AG09309 (cell line): ENCODE measurements at regions not wholly inside any gene's neighbourhood (a gene's known extent, or its start where the extent isn't known, plus 50 kb on each side); places are given as distances from the start of the nearest gene placed in this dataset.

Experiments
- DNase-seq: peaks from one replicate; pipeline ENCODE4 v3.0.0-alpha.2; 2010; ENCODE audit warnings: low read depth
- H3K4me3 ChIP-seq: 2 replicates; pipeline ENCODE4 v1.5.1; 2011; ENCODE audit warnings: mild to moderate bottlenecking, low read depth, low read length, moderate library complexity; ENCODE audit not compliant: control insufficient read depth
- TF ChIP-seq, protein P1 (sequence below): IDR thresholded peaks from 2 replicates; pipeline ENCODE4 v1.5.1; 2011; ENCODE audit warnings: mild to moderate bottlenecking, low read depth, low read length, inconsistent platforms; ENCODE audit not compliant: insufficient read depth, control insufficient read depth; ENCODE audit errors: missing control alignments

DNA sequence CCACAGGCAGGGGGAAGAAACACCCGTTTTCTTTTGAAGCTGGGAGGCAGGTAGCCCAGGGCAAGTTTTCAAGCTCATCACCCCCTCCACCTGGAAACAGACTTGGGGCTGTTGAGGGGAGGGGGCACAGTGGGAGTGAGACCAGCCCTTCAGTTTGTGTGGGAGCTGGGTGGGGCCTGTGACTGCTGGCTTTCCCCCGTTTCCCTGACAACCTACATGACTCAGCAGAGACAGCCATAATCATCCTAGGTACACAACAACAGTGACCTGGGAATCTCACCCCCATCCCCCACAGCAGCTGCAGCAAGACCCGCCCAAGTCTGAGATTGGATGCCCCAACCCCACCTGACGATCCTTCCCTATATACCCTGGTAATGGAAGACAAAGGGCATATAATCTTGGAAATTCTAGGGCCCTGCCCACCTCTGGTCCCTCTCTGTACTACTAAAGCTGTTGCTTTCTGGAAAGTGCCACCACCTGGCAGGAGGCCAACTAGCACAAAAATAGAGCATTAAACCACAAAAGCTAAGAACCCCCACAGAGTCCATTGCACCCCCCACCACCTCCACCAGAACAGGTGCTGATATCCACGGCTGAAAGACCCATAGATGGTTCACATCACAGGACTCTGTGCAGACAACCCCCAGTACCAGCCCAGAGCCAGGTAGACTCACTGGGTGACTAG is 422.2 kb upstream of the SGO1 start:
- no peak overlapping the region for H3K4me3 ChIP-seq
- DNase-seq, result no peak
- TF ChIP-seq, protein P1, sequence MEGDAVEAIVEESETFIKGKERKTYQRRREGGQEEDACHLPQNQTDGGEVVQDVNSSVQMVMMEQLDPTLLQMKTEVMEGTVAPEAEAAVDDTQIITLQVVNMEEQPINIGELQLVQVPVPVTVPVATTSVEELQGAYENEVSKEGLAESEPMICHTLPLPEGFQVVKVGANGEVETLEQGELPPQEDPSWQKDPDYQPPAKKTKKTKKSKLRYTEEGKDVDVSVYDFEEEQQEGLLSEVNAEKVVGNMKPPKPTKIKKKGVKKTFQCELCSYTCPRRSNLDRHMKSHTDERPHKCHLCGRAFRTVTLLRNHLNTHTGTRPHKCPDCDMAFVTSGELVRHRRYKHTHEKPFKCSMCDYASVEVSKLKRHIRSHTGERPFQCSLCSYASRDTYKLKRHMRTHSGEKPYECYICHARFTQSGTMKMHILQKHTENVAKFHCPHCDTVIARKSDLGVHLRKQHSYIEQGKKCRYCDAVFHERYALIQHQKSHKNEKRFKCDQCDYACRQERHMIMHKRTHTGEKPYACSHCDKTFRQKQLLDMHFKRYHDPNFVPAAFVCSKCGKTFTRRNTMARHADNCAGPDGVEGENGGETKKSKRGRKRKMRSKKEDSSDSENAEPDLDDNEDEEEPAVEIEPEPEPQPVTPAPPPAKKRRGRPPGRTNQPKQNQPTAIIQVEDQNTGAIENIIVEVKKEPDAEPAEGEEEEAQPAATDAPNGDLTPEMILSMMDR, result no peak

DNA sequence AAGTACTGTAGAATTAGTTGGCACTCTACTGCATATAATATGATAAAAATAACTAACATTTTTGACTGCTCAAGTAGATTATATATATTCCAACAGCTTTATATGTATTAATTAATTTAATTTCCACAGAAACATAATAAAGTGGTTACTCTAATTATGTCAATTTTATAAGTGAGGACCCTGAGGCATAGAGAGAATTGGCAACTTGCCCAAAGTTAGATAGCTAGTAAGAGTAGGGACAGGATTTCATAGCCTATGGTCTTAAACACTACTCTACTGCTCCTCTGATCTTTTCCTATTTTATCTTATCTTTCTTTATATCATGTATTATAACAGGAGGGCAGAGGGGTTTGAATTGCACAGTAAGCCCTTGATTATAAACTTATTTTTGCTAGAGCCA is 418.7 kb upstream of the SGO1 start:
- DNase-seq, result no peak
- TF ChIP-seq, protein P1, result no peak
- no peak overlapping the region for H3K4me3 ChIP-seq

DNA sequence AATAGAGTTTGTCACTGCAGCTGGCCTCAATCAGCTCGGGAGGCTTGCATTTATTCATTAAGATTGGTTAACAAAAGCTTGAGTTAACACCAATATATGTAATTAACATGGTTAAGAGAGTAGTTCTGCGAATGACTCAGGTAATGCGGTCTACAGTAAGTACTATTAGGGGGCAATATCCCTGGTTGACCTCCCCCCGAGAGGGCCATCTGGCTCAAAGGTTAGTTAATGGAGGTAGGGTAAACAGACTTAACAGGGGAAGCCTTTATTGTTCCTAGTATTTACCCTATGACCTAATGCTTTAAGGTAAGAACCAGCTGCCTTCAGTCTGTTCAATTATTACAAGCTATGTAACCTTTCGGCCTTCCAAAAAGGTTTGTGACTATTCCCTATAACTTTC is 403.3 kb upstream of the SGO1 start:
- no peak overlapping the region for H3K4me3 ChIP-seq
- TF ChIP-seq, protein P1, result no peak
- no peak for DNase-seq

DNA sequence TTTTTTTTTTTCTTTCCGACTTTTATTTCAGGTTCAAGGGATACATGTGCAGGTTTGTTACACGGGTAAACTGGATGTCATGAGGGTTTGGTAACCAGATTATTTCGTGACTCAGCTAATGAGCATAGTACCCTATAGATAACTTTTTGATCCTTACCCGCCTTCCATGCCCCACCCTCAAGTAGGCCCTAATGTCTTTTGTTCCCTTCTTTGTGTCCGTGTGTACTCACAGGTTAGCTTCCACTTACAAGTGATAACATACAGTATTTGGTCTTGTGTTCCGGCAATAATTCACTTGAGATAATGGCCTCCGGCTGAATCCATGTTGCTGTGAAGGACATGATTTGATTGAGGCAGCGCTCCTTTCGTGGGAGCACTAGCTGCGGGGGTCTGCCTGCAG is 402.8 kb upstream of the SGO1 start:
- TF ChIP-seq, protein P1, result no peak
- DNase-seq, result no peak
- no peak overlapping the region for H3K4me3 ChIP-seq

DNA sequence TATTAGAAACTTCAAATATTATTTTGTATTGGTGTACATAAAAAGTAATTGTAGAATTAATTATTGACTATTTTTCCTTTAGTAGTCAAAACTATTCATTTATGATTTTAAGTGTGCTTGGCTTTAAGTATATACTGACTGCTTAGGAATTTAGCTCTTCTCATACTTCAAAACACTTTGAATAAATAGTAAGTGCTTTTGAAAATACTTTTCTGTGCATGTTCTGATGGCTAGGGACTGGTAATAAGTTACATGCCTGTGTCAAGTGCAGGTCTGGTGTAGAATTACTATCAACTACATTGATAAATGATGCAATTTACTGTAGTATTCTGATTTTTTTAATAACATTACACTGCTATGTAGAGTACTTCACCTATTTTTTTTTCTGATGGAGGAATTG is 397.6 kb upstream of the SGO1 start:
- TF ChIP-seq, protein P1, result no peak
- DNase-seq, result no peak
- H3K4me3 ChIP-seq, result no peak overlapping the region

DNA sequence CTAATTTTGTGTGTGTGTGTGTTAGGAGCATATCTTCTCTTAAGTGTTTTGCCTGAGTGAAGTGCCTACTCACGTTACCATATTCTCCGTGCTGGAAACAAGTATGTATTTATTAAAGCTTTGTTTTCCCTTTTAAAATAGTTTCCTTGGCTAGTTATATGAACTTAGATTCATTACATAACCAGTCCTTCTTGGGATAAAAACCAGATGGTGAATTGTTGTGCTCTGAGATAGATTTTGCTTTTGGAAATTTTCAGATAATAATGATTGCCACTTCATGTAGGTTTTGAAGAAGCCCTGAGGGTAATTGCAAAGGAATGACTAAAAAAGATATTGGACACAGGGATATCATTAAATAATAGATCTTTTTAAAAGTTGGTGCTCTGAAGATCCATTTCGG is 390.2 kb upstream of the SGO1 start:
- TF ChIP-seq, protein P1, result no peak
- peak; percentile 25 for DNase-seq
- H3K4me3 ChIP-seq, result no peak overlapping the region
